ENCODE measurements at regions not wholly inside any gene's neighbourhood (a gene's known extent, or its start where the extent isn't known, plus 50 kb on each side); places are given as distances from the start of the nearest gene placed in this dataset.

DNA sequence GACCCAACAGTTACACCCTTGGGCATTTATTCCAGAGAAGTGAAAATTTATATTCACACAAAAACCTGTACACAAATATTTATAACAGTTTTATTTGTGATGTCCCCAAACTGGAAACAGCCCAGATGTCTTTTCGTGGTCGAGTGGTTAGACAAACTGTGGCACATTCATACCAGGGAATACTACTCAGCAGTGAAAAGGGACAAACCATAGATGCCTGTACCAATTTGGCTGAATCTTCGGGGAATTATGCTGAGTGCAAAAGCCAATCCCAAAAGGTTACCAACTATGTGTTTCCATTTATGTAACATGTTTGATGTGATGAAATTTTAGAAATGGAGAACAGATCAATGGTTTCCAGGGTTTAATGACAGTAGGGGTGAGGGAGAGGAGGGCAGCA lies 154.3 kb downstream of the GLI2 start:
- intact Hi-C loops (cut with micrococcal nuclease) = no loop called here
- ChIA-PET POLR2A (no interaction called here), CTCF (no interaction called here)
- Mint-ChIP-seq H3K9me3 (no peaks in the 10 kb centered on the region), H3K27me3 (peaks cover under 1% of the 10 kb centered on the region), H3K36me3 (ENCODE audit: low read depth) (no peaks in the 10 kb centered on the region), H3K27ac (no peak overlapping the region), H3K4me1 (no peaks in the 10 kb centered on the region), H3K4me3 (no peak overlapping the region)
- DNase-seq (no peak), ATAC-seq (ENCODE audit: low read depth) (no peak)
- TF ChIP-seq, protein P1, sequence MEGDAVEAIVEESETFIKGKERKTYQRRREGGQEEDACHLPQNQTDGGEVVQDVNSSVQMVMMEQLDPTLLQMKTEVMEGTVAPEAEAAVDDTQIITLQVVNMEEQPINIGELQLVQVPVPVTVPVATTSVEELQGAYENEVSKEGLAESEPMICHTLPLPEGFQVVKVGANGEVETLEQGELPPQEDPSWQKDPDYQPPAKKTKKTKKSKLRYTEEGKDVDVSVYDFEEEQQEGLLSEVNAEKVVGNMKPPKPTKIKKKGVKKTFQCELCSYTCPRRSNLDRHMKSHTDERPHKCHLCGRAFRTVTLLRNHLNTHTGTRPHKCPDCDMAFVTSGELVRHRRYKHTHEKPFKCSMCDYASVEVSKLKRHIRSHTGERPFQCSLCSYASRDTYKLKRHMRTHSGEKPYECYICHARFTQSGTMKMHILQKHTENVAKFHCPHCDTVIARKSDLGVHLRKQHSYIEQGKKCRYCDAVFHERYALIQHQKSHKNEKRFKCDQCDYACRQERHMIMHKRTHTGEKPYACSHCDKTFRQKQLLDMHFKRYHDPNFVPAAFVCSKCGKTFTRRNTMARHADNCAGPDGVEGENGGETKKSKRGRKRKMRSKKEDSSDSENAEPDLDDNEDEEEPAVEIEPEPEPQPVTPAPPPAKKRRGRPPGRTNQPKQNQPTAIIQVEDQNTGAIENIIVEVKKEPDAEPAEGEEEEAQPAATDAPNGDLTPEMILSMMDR (IDR thresholded peaks at IDR 0.05) = no peak

- Mint-ChIP-seq H3K27me3 (no peaks in the 10 kb centered on the region), H3K4me3 (no peak overlapping the region), H3K27ac (no peak overlapping the region), H3K36me3 (ENCODE audit: low read depth) (no peaks in the 10 kb centered on the region), H3K9me3 (no peaks in the 10 kb centered on the region), H3K4me1 (no peaks in the 10 kb centered on the region)
- no peak for ATAC-seq (ENCODE audit: low read depth)
- ChIA-PET CTCF (no interaction called here), POLR2A (no interaction called here)
- TF ChIP-seq, protein P1 (IDR thresholded peaks at IDR 0.05) = no peak
- no peak for DNase-seq
- intact Hi-C loops (cut with micrococcal nuclease) = no loop called here
Measured at GRCh38 chr2:120890566-120891360, 155.1 kb downstream of the GLI2 start.

DNA sequence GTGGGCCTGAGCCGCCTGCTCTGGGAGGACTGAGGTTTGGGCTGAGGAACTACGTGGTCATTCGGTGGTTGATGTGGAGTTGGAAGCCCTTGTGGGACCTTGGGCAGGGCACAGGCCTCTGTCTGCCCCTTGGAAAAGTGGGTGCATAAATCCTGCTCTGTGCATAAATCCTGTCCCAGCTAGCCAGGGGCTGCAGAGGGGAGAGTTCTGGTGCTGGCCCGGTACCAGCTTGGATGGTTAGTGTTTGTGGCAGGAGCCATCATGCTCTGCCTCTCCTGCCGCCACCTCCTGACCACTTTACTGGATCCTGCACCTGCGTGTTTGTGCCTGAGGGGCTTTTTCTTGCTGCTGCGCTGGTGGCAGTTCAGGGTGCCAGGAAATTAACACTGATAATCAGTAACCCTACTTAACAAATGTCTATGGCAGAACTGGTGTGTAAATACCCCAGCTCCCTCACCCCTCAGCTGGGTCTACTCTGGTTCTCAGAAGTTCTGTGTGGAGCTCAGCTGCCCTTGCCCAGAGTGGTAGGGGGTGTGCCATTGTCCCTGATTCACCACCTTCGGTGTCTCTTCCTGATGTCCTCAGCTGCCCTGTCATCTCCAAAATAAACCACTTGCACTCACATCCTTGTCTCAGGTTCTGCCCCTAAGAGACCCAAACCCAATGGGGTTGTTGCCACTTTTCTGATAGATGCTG lies 156.8 kb downstream of the GLI2 start:
- Mint-ChIP-seq H3K9me3 (no peaks in the 10 kb centered on the region), H3K27me3 (no peaks in the 10 kb centered on the region), H3K4me3 (no peak overlapping the region), H3K4me1 (no peaks in the 10 kb centered on the region), H3K27ac (no peak overlapping the region), H3K36me3 (ENCODE audit: low read depth) (no peaks in the 10 kb centered on the region)
- intact Hi-C loops (cut with micrococcal nuclease) = no loop called here
- CTCF ChIA-PET = no interaction called here
- ATAC-seq (ENCODE audit: low read depth) (no peak), DNase-seq (no peak)
- TF ChIP-seq, protein P1 (IDR thresholded peaks at IDR 0.05) = no peak
- POLR2A ChIA-PET = no interaction called here

- H3K27me3 Mint-ChIP-seq = no peaks in the 10 kb centered on the region
- intact Hi-C loops (cut with micrococcal nuclease) = no loop called here
- no peak overlapping the region for H3K4me3 Mint-ChIP-seq
- DNase-seq (no peak), ATAC-seq (ENCODE audit: low read depth) (no peak)
- TF ChIP-seq, protein P1 (IDR thresholded peaks at IDR 0.05) = no peak
- H3K9me3 Mint-ChIP-seq = no peaks in the 10 kb centered on the region
- CTCF ChIA-PET = interaction anchor here (0.7 kb wide), 1 partner anchor 679 kb away, joined by 3 read pairs; no protein-coding TSS in a partner anchor
- no peaks in the 10 kb centered on the region for H3K4me1 Mint-ChIP-seq
- POLR2A ChIA-PET = no interaction called here
- no peaks in the 10 kb centered on the region for H3K36me3 Mint-ChIP-seq (ENCODE audit: low read depth)
- no peak overlapping the region for H3K27ac Mint-ChIP-seq
Measured at GRCh38 chr2:120892967-120893667, 157.4 kb downstream of the GLI2 start.
